Activated CD4-positive, CD25-positive, alpha-beta regulatory T cell treated with anti-CD3 and anti-CD28 coated beads, Interleukin-2, amount 50 U/mL, for 16 hours (primary cell): ENCODE measurements at regions not wholly inside any gene's neighbourhood (a gene's known extent, or its start where the extent isn't known, plus 50 kb on each side); places are given as distances from the start of the nearest gene placed in this dataset.
"Not testable (repeated sequence)": the region's sequence is repeated elsewhere in the genome, so short reads cannot be mapped to it uniquely, and the experiment has no call there.

Experiments used
- DNase-seq: peaks from one replicate; pipeline ENCODE4 v3.0.0-alpha.2; 2020; ENCODE audit warnings: low read depth, low spot score

- DNase-seq: not testable (repeated sequence)
Observed at GRCh38 chr21:13923175-13923574, 287.6 kb downstream of the LIPI start.

DNA sequence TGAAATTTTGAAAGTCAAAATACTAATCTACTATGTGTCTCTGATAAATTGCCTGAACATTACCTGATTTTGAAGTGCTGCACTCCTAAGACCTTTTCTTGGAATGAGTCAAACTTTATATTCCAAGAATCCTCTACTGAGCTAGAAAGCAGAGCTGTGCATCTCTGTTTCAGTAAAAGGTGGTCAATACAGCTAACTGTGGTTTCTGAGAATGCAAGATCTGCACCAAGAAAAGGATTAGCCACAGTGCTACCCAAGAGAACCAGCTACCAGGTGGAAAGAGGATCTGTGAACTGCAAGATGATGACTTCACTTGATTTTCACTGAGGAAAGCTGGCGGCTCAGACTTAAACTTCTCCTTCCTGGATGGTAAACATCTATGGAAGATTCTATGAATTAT is 289.3 kb downstream of the LIPI start:
- not testable (repeated sequence) for DNase-seq

DNA sequence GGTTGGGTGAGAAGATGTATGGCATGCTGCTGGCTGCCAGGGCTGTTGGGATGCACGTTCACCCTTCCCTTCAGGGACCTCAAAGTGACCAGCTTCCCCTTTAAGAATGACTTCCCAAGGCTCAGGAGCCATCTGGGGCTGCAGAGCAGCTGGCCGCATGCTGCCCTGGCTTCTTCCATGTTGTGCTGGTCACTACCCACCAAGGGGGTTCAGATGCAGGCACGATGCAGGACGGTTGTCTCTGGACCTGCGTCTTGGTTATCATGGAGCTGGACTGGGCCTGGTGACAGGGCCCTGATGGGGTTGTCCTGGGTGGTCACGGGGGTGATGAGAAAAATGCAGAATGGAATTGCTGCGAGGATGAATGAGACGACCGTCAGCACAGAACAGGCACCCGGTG is 297.8 kb downstream of the POTED start:
- DNase-seq: not testable (repeated sequence)

DNA sequence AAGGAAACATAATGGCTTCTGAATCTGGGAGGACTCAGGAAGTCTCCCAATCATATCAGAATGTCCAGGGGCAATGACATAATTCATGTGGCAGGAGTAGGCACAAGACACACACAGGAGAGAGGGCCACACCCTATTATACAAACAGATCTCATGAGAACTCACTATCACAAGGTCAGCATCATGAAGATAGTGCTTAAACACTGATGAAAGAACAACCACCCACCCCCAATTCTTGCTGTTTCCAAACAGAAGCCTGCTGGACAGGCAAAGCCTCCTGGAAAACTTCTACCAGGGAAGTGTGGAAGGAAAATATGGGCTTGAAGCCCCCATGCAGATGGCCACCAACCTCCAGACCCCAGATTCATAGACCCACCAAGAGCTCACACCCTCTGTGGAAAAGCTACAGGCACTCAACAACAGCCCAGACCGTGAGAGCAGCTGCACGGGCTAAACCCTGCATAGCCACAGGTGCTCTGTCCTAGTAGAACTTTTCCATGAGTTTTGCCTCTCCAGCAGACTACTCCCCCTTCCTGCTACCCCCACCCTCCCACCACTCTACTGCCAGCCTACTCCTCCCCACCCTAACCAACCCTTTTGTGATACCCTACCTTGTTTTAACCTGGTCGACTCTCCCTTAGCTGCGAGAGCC is 287.1 kb downstream of the POTED start:
- not testable (repeated sequence) for DNase-seq

GRCh38 chr21:13893617-13894016 is 284.0 kb downstream of the POTED start:
- not testable (repeated sequence) for DNase-seq

GRCh38 chr21:13893025-13893424 is 283.4 kb downstream of the POTED start:
- DNase-seq: not testable (repeated sequence)

GRCh38 chr21:13892146-13892751 is 282.7 kb downstream of the POTED start:
- DNase-seq: not testable (repeated sequence)

- not testable (repeated sequence) for DNase-seq
Observed at GRCh38 chr21:13889176-13889575, 279.6 kb downstream of the POTED start.

DNA sequence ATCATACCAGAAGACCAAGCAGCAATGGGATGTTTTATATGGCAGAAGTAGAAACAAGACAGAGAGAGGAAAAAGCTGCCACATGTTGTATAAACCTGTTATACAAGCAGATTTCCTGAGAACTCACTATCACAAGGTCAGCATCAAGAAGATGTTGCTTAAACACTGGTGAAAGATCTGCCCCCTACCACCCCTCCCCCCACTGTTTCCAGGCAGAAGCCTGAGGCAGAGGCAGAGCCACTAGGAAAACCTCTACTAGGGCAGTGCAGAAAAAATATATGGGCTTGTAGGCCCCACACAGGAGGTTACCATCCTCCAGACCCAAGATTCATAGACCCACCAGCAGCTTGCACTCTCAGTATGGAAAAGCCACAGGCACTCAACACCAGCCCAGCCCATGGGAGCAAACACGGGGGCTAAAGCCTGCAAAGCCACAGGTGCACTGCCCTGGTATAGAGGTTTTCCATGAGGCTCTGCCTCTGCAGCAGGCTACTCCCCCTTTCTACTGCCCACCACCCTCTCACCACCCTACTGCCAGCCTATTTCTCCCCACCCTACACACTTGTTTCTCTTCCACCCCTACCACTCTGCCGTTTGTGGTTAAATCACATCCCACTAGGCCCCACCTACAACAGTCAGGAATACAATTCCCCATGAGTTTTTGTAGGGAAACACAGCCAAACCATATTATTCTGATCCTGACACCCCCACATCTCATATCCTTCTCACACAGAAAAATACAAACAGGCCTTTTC is 274.2 kb downstream of the POTED start:
- not testable (repeated sequence) for DNase-seq

DNA sequence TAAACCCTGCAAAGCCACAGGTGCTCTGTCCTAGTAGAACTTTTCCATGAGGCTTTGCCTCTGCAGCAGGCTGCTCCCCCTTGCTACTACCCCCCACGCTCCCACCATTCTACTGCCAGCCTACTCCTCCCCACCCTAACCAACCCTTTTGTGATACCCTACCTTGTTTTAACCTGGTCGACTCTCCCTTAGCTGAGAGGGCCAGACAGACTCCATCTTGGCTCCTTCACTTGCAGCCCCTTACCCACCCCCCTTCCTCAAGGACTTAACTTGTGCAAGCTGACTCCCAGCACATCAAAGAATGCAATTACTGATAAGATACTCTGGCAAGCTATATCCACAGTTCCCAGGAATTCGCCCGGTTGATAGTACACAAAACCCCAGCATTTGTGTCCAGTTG is 267.9 kb downstream of the POTED start:
- not testable (repeated sequence) for DNase-seq

- DNase-seq: not testable (repeated sequence)
Observed at GRCh38 chr21:13876999-13877398, 267.4 kb downstream of the POTED start.

DNA sequence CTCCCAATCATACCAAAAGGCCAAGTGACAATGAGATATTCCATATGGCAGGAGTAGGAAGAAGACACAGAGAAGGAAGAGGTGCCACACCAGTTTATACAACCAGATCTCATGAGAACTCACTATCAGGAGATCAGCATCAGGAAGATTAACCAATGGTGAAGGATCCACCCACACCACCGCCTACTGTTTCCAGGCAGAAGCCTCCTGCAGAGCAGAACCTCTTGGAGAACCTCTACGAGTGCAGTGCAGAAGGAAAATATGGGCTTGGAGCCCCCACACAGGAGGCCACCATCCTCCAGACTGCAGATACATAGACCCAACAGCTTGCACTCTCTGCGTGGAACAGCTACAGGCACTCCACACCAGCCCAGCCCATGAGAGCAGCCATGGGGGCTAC is 264.4 kb downstream of the POTED start:
- DNase-seq: not testable (repeated sequence)

DNA sequence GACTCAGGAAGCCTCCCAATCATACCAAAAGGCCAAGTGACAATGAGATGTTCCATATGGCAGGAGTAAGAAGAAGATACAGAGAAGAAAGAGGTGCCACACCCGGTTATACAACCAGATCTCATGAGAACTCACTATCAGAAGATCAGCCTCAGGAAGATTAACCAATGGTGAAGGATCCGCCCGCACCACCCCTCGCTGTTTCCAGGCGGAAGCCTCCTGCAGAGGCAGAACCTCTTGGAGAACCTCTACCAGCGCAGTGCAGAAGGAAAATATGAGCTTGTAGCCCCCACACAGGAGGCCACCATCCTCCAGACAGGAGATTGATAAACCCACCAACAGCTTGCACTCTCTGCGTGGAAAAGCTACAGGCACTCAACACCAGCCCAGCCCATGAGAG is 245.1 kb downstream of the POTED start:
- DNase-seq: no peak

DNA sequence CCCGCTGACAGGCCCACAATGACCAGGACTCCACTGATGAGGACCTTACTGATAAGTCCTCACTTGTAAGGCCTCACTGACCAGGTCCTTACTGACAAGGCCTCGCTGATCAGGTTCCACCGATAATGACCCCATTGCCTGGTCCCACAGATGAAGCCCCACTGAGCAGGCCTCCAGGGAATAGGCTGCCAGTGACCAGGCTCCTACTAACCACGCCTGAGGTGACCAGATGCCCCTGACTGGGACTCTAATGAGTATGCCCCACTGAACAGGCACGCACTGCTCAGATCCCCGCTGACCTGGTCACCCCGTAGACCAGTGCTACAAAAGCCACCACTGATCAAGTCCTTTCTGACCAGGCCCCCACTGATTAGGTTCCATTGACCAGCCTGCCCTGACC is 241.2 kb downstream of the POTED start:
- DNase-seq: not testable (repeated sequence)

DNA sequence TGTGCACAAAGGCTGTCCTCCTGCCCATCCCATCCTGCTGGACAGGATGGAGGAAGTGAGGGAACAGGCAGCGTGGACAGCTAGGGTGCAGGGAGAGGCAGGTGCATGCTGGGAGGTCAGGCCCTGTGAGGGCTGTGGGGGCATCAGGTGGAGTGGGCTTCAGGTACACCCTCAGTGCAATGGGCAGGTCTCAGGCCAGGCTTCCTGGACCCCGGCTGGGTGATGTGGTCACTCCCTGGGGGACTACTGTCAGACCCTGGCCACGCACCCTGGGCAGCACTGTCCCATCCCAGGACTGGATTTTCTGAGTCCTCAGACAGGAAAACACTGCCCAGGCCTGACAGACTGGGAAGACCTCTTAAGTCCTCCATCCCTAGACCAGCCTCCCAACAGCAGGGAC is 239.9 kb downstream of the POTED start:
- DNase-seq: not testable (repeated sequence)

GRCh38 chr21:13846718-13847117 is 237.1 kb downstream of the POTED start:
- not testable (repeated sequence) for DNase-seq

- not testable (repeated sequence) for DNase-seq
Observed at GRCh38 chr21:13844574-13844973, 235.0 kb downstream of the POTED start.

DNA sequence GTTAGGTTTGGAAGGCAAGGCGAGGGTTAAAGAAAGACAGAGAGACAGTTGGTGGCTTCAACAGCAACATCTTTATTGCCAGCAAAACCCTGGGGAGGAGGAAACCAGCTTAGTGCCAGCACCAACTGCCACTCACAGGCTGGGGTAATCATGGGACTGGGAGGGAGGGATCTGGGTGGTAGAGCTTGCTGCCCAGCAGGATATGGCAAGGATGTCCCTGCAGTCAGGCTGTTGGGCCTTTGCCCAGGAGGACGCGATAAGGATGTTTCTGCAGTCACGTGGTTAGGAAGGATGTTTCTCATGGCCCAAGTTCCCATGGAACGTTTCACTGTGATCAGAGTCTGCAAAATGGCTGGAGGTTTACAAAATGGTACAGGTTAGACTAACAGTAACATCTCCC is 233.5 kb downstream of the POTED start:
- not testable (repeated sequence) for DNase-seq

- DNase-seq: not testable (repeated sequence)
Observed at GRCh38 chr21:13827666-13828065, 218.1 kb downstream of the POTED start.

DNA sequence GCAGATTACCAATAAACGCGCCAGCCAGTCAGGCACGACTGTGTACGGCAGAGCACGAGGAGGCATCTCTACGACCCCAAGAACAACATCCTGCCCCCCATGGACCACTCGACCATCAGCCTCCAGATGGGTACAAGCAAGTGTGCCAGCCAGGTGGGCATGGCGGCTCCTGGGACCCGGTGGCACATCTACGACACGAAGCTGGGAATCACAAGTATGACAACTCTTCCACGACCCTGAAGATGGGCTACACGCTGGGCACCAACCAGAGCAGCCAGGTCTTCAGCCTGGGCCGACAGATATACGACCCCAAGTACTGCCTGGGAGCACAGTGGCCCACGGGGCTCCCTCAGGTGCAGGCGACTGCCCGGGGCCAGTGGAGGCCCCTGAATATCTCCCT is 217.6 kb downstream of the POTED start:
- DNase-seq: no peak

- DNase-seq: not testable (repeated sequence)
Observed at GRCh38 chr21:13826511-13826910, 216.9 kb downstream of the POTED start.

GRCh38 chr21:13825218-13825778 is 215.7 kb downstream of the POTED start:
- DNase-seq: not testable (repeated sequence)
